GM12878 (cell line): ENCODE measurements at regions not wholly inside any gene's neighbourhood (a gene's known extent, or its start where the extent isn't known, plus 50 kb on each side); places are given as distances from the start of the nearest gene placed in this dataset.

Source experiments
- ATAC-seq: fragments of 200-7000 bp; cut with Tn5 transposase; 3 replicates; pipeline ENCODE4 v1.9.1; 2020; ENCODE audit warnings: mild to moderate bottlenecking, moderate library complexity
- BruUV-seq: library from RNA; stranded (reverse); fragments of 400-500 nt; replicated peaks from 2 replicates; lab custom pipeline; 2021; lab: Mats Ljungman, UMichigan
- CTCF ChIA-PET: fragments of 300-600 bp; sonication (Branson Sonifier 250); formaldehyde crosslinking; extraction: SDS; loops from one replicate; lab custom pipeline; 2021; ENCODE audit warnings: inconsistent platforms; lab: Yijun Ruan, JAX
- POLR2A ChIA-PET: fragments of 350-600 bp; formaldehyde crosslinking; extraction: SDS; loops from one replicate; lab custom pipeline; 2021; ENCODE audit warnings: inconsistent platforms; lab: Charles Lee
- RAD21 ChIA-PET: fragments of 300-600 bp; sonication (Branson Sonifier 250); formaldehyde crosslinking; loops from one replicate; lab custom pipeline; 2023; ENCODE audit warnings: antibody characterized with exemption; ENCODE audit not compliant: unreplicated experiment; lab: Charles Lee
- SMC1A ChIA-PET: fragments of 300-600 bp; sonication (Branson Sonifier 250); formaldehyde crosslinking; loops from one replicate; lab custom pipeline; 2023; ENCODE audit not compliant: unreplicated experiment, uncharacterized antibody; lab: Charles Lee
- DNase-seq: peaks from one replicate; pipeline ENCODE4 v3.0.0-alpha.2; 2011; ENCODE audit warnings: low read depth, low spot score
- FAIRE-seq: peaks from 3 replicates; lab custom pipeline; 2011; peaks lifted over from hg19 to GRCh38; lab: Jason Lieb, UNC
- H2AFZ ChIP-seq: 2 replicates; pipeline ENCODE4 v1.6.0; 2011; ENCODE audit warnings: low read depth, low read length, control low read depth; ENCODE audit not compliant: control insufficient read depth
- H3K27ac ChIP-seq: 2 replicates; pipeline ENCODE4 v1.5.1; 2011; ENCODE audit warnings: control low read depth; ENCODE audit not compliant: control insufficient read depth, insufficient read depth
- H3K27me3 ChIP-seq, 2 experiments: replicated peaks in 1 of 2; 2 replicates each; pipeline versions ENCODE4 v1.6.0 to v1.6.1; 2011; ENCODE audit warnings: low read length in 1 of 2; ENCODE audit not compliant: control insufficient read depth in 2 of 2, insufficient read depth in 2 of 2
- H3K36me3 ChIP-seq, 2 experiments: 2 replicates each; pipeline ENCODE4 v1.5.1; 2011; ENCODE audit warnings: low read length in 1 of 2; ENCODE audit not compliant: control insufficient read depth in 2 of 2, insufficient read depth in 2 of 2
- H3K4me1 ChIP-seq: 2 replicates; pipeline ENCODE4 v1.6.1; 2011; ENCODE audit warnings: mild to moderate bottlenecking, low read length, moderate library complexity, mixed read lengths; ENCODE audit not compliant: control insufficient read depth, insufficient read depth
- H3K4me2 ChIP-seq: 2 replicates; pipeline ENCODE4 v1.6.0; 2011; ENCODE audit warnings: control low read depth; ENCODE audit not compliant: control insufficient read depth, insufficient read depth
- H3K4me3 ChIP-seq: fragments of 200-600 bp; sonication (generic); 2 replicates; pipeline ENCODE4 v1.5.1; 2016
- H3K79me2 ChIP-seq: 2 replicates; pipeline ENCODE4 v1.6.0; 2011; ENCODE audit warnings: low read length; ENCODE audit not compliant: control insufficient read depth, insufficient read depth
- H3K9ac ChIP-seq: 2 replicates; pipeline ENCODE4 v1.8.0; 2011; ENCODE audit warnings: low read length, control low read depth, mixed read lengths; ENCODE audit not compliant: control insufficient read depth, insufficient read depth
- H3K9me3 ChIP-seq: replicated peaks from 3 replicates; pipeline ENCODE4 v1.5.1; 2011; ENCODE audit warnings: mild to moderate bottlenecking, low read length; ENCODE audit not compliant: control insufficient read depth, insufficient read depth
- H4K20me1 ChIP-seq: 2 replicates; pipeline ENCODE4 v1.6.0; 2011; ENCODE audit not compliant: control insufficient read depth, insufficient read depth
- CHD4 ChIP-seq: fragments of 200-600 bp; sonication (generic); IDR thresholded peaks from 2 replicates; pipeline ENCODE4 v1.6.1; 2016; ENCODE audit warnings: mild to moderate bottlenecking
- EP300 ChIP-seq, 2 experiments: fragments of 150-350 bp in 1 of 2; IDR thresholded peaks; 2 replicates each; pipeline ENCODE4 v1.6.1; 2011 to 2012; ENCODE audit warnings: low read depth in 2 of 2, low read length in 2 of 2, borderline replicate concordance in 1 of 2, improper control_type of control experiment in 1 of 2, inconsistent platforms in 1 of 2; ENCODE audit not compliant: control insufficient read depth in 1 of 2
- IKZF2 ChIP-seq, 2 experiments: fragments of 450-650 bp; IDR thresholded peaks; 2 replicates each; pipeline ENCODE4 v1.6.1; 2017; ENCODE audit warnings: mild to moderate bottlenecking in 2 of 2, moderate library complexity in 2 of 2
- MEF2B ChIP-seq: fragments of 450-650 bp; IDR thresholded peaks from 2 replicates; pipeline ENCODE4 v1.6.1; 2018; ENCODE audit warnings: mild to moderate bottlenecking, moderate library complexity; ENCODE audit not compliant: partially characterized antibody, poor library complexity, severe bottlenecking
- NR2C2 ChIP-seq: IDR thresholded peaks from 2 replicates; pipeline ENCODE4 v1.6.1; 2011; ENCODE audit warnings: borderline replicate concordance, low read depth; ENCODE audit not compliant: control insufficient read depth, insufficient read length
- PML ChIP-seq: IDR thresholded peaks from 2 replicates; pipeline ENCODE4 v1.6.1; 2012; ENCODE audit warnings: low read length, inconsistent platforms
- RELB ChIP-seq: fragments of 450-650 bp; IDR thresholded peaks from 2 replicates; pipeline ENCODE4 v1.6.1; 2017; ENCODE audit warnings: low read depth, mild to moderate bottlenecking, moderate library complexity
- RFX5 ChIP-seq: IDR thresholded peaks from 2 replicates; pipeline ENCODE4 v1.6.1; 2011; ENCODE audit warnings: low read depth, low read length, improper control_type of control experiment
- WGBS: methylation state at CpG from one replicate; pipeline ENCODE4 v1.1.6; 2016; ENCODE audit warnings: low lambda C conversion rate; ENCODE audit not compliant: insufficient replicate concordance, insufficient coverage; ENCODE audit errors: missing lambda C conversion rate; 5-methylcytosine and 5-hydroxymethylcytosine counted together
- in situ Hi-C: fragments of 300-500 bp; cut with MboI; formaldehyde crosslinking; loops from 9 replicates; pipeline ENCODE4 v1.14.3; 2018; ENCODE audit warnings: mixed read lengths
- intact Hi-C: fragments of 100-400 bp; cut with micrococcal nuclease; formaldehyde crosslinking; loops from one replicate; pipeline ENCODE4 v1.14.2; 2022; ENCODE audit not compliant: unreplicated experiment

GRCh38 chr2:65846989-65847678 lies 414.7 kb upstream of the SPRED2 start:
- in situ Hi-C loops (no loop called here), intact Hi-C loops (no loop called here)
- no peaks in the 10 kb centered on the region for H3K4me1 ChIP-seq
- DNase-seq (no peak), ATAC-seq (no peak), FAIRE-seq (no peak)
- H3K27ac ChIP-seq: no peak overlapping the region
- 22% methylated on average over 9 of the region's 9 CpGs for WGBS
- H3K27me3 ChIP-seq: no peaks in the 10 kb centered on the region; a peak in 2 of 4 replicates
- H3K4me3 ChIP-seq: no peak overlapping the region
- no peak for TF ChIP-seq RFX5
- TF ChIP-seq CHD4: no peak
- TF ChIP-seq NR2C2: no peak
- TF ChIP-seq PML: no peak
- TF ChIP-seq EP300 (IDR thresholded peaks at IDR 0.05; ENCODE audit: borderline replicate concordance in 1 of 2, control insufficient read depth in 1 of 2, low read depth in 2 of 2, low read length in 2 of 2): no peak
- TF ChIP-seq MEF2B: no peak
- TF ChIP-seq IKZF2 (IDR thresholded peaks at IDR 0.05): no peak
- TF ChIP-seq RELB: no peak
- CTCF ChIA-PET: no interaction called here
- H3K4me2 ChIP-seq: no peak overlapping the region
- H3K9ac ChIP-seq: no peak overlapping the region
- SMC1A ChIA-PET: no interaction called here
- BruUV-seq: no TSS peak
- H4K20me1 ChIP-seq: no peaks in the 10 kb centered on the region
- no peaks in the 10 kb centered on the region for H3K79me2 ChIP-seq
- H3K36me3 ChIP-seq: no peaks in the 10 kb centered on the region
- RAD21 ChIA-PET: no interaction called here
- H3K9me3 ChIP-seq: no peaks in the 10 kb centered on the region
- no peak overlapping the region for H2AFZ ChIP-seq
- POLR2A ChIA-PET: no interaction called here
